WTC11 (cell line): ENCODE measurements at regions not wholly inside any gene's neighbourhood (a gene's known extent, or its start where the extent isn't known, plus 50 kb on each side); places are given as distances from the start of the nearest gene placed in this dataset.

Experiments used
- ATAC-seq: fragments of 200-7000 bp; cut with Tn5 transposase; 2 replicates; pipeline ENCODE4 v1.10.0; 2021; ENCODE audit warnings: mild to moderate bottlenecking, moderate library complexity
- CTCF ChIA-PET: fragments of 300-600 bp; sonication (Branson Sonifier 250); formaldehyde crosslinking; loops from one replicate; lab custom pipeline; 2021; ENCODE audit warnings: antibody characterized with exemption; lab: Charles Lee
- POLR2A ChIA-PET: fragments of 350-600 bp; sonication (Branson Sonifier 250); formaldehyde crosslinking; loops from one replicate; lab custom pipeline; 2021; ENCODE audit warnings: antibody characterized with exemption; lab: Charles Lee
- DNase-seq: peaks from one replicate; pipeline ENCODE4 v3.0.0; 2021; ENCODE audit warnings: low spot score
- H3K27ac Mint-ChIP-seq: 2 replicates; pipeline ENCODE4 v1.8.0; 2021; ENCODE audit warnings: mixed read lengths
- H3K27me3 Mint-ChIP-seq: 2 replicates; pipeline ENCODE4 v1.8.0; 2021; ENCODE audit warnings: low read depth, mild to moderate bottlenecking, moderate library complexity, mixed read lengths
- H3K36me3 Mint-ChIP-seq: 2 replicates; pipeline ENCODE4 v1.8.0; 2021; ENCODE audit warnings: mixed read lengths
- H3K4me1 Mint-ChIP-seq: 2 replicates; pipeline ENCODE4 v1.8.0; 2022; ENCODE audit warnings: mixed read lengths
- H3K4me3 Mint-ChIP-seq: 2 replicates; pipeline ENCODE4 v1.8.0; 2021; ENCODE audit warnings: mild to moderate bottlenecking, moderate library complexity, mixed read lengths
- H3K9me3 Mint-ChIP-seq: 2 replicates; pipeline ENCODE4 v1.8.0; 2021; ENCODE audit warnings: mixed read lengths
- CDX4 ChIP-seq: fragments of 250-450 bp; sonication (Bioruptor Pico); IDR thresholded peaks from 2 replicates; pipeline ENCODE4 v1.9.0; 2021; ENCODE audit warnings: moderate library complexity, mild to moderate bottlenecking, inconsistent platforms, borderline replicate concordance
- CREB1 ChIP-seq: sonication (generic); formaldehyde crosslinking; IDR thresholded peaks from 2 replicates; pipeline ENCODE4 v1.8.0; 2023; ENCODE audit warnings: mild to moderate bottlenecking, missing genetic modification reagents
- E2F1 ChIP-seq: sonication (generic); formaldehyde crosslinking; IDR thresholded peaks from 2 replicates; pipeline ENCODE4 v1.8.0; 2022; ENCODE audit warnings: mild to moderate bottlenecking, missing genetic modification reagents
- FOXJ3 ChIP-seq: sonication (generic); formaldehyde crosslinking; IDR thresholded peaks from 2 replicates; pipeline ENCODE4 v1.9.0; 2021; ENCODE audit warnings: missing genetic modification reagents, mild to moderate bottlenecking, borderline replicate concordance
- FOXP1 ChIP-seq: sonication (generic); formaldehyde crosslinking; IDR thresholded peaks from 2 replicates; pipeline ENCODE4 v1.8.0; 2022; ENCODE audit warnings: missing genetic modification reagents, mild to moderate bottlenecking, moderate library complexity, borderline replicate concordance
- GTF2I ChIP-seq: fragments of 250-450 bp; sonication (Bioruptor Pico); conservative IDR thresholded peaks from 2 replicates; pipeline ENCODE4 v1.4.0; 2021; ENCODE audit warnings: mild to moderate bottlenecking
- HMGA2 ChIP-seq: fragments of 250-450 bp; sonication (Bioruptor Pico); IDR thresholded peaks from 2 replicates; pipeline ENCODE4 v1.4.0; 2021; ENCODE audit warnings: mild to moderate bottlenecking, moderate library complexity
- IRF2 ChIP-seq: sonication (generic); formaldehyde crosslinking; IDR thresholded peaks from 2 replicates; pipeline ENCODE4 v1.8.0; 2022; ENCODE audit warnings: low read depth, missing genetic modification reagents, borderline replicate concordance
- MXD4 ChIP-seq: fragments of 250-450 bp; sonication (Bioruptor Pico); IDR thresholded peaks from 2 replicates; pipeline ENCODE4 v1.8.0; 2021; ENCODE audit warnings: mild to moderate bottlenecking, moderate library complexity, borderline replicate concordance
- PRRX2 ChIP-seq: fragments of 250-450 bp; sonication (Bioruptor Pico); IDR thresholded peaks from 2 replicates; pipeline ENCODE4 v1.8.0; 2021; ENCODE audit warnings: mild to moderate bottlenecking
- SMAD3 ChIP-seq: sonication (generic); formaldehyde crosslinking; IDR thresholded peaks from 2 replicates; pipeline ENCODE4 v1.8.0; 2022; ENCODE audit warnings: missing genetic modification reagents, mild to moderate bottlenecking, borderline replicate concordance
- SMAD4 ChIP-seq: sonication (generic); formaldehyde crosslinking; IDR thresholded peaks from 2 replicates; pipeline ENCODE4 v1.8.0; 2022; ENCODE audit warnings: mild to moderate bottlenecking, missing genetic modification reagents
- ZBTB21 ChIP-seq: sonication (generic); formaldehyde crosslinking; IDR thresholded peaks from 2 replicates; pipeline ENCODE4 v1.8.1; 2023; ENCODE audit warnings: mild to moderate bottlenecking, missing genetic modification reagents, borderline replicate concordance
- ZMAT4 ChIP-seq: fragments of 250-450 bp; sonication (Bioruptor Pico); IDR thresholded peaks from 2 replicates; pipeline ENCODE4 v1.9.0; 2021; ENCODE audit warnings: mild to moderate bottlenecking
- ZNF138 ChIP-seq: sonication (generic); formaldehyde crosslinking; conservative IDR thresholded peaks from 2 replicates; pipeline ENCODE4 v1.8.1; 2022; ENCODE audit warnings: mild to moderate bottlenecking, moderate library complexity, missing genetic modification reagents
- ZNF396 ChIP-seq: fragments of 250-450 bp; sonication (Bioruptor Pico); IDR thresholded peaks from 2 replicates; pipeline ENCODE4 v1.8.0; 2021; ENCODE audit warnings: mild to moderate bottlenecking, moderate library complexity, borderline replicate concordance
- ZSCAN18 ChIP-seq: fragments of 250-450 bp; sonication (Bioruptor Pico); IDR thresholded peaks from 2 replicates; pipeline ENCODE4 v2.1.2; 2022; ENCODE audit warnings: mild to moderate bottlenecking, moderate library complexity
- TF ChIP-seq, protein P1 (sequence below): sonication (generic); formaldehyde crosslinking; IDR thresholded peaks from 2 replicates; pipeline ENCODE4 v1.8.1; 2022; ENCODE audit warnings: low read depth, missing genetic modification reagents, borderline replicate concordance
- TF ChIP-seq, protein P2 (sequence below): sonication (generic); formaldehyde crosslinking; IDR thresholded peaks from 2 replicates; pipeline ENCODE4 v1.8.1; 2023; ENCODE audit warnings: mild to moderate bottlenecking, missing genetic modification reagents
- TF ChIP-seq, protein P3 (sequence below): sonication (generic); formaldehyde crosslinking; conservative IDR thresholded peaks from 2 replicates; pipeline ENCODE4 v1.8.1; 2023; ENCODE audit warnings: mild to moderate bottlenecking, low read depth, missing genetic modification reagents, moderate library complexity

GRCh38 chr6:164230259-164230658 lies 815.7 kb downstream of the QKI start:
- TF ChIP-seq CDX4 (CRISPR knock-in tag) (no peak), ZNF138 (CRISPR knock-in tag) (no peak), PRRX2 (CRISPR knock-in tag) (no peak), MXD4 (CRISPR knock-in tag) (no peak), E2F1 (CRISPR knock-in tag) (no peak), ZNF396 (CRISPR knock-in tag) (no peak), GTF2I (CRISPR knock-in tag) (no peak), SMAD4 (CRISPR knock-in tag) (no peak), FOXP1 (no peak), ZSCAN18 (no peak), SMAD3 (CRISPR knock-in tag) (no peak), HMGA2 (CRISPR knock-in tag) (no peak), FOXJ3 (CRISPR knock-in tag) (no peak), IRF2 (CRISPR knock-in tag) (no peak), ZMAT4 (CRISPR knock-in tag) (no peak), ZBTB21 (CRISPR knock-in tag) (no peak), CREB1 (CRISPR knock-in tag) (no peak)
- TF ChIP-seq, protein P1, sequence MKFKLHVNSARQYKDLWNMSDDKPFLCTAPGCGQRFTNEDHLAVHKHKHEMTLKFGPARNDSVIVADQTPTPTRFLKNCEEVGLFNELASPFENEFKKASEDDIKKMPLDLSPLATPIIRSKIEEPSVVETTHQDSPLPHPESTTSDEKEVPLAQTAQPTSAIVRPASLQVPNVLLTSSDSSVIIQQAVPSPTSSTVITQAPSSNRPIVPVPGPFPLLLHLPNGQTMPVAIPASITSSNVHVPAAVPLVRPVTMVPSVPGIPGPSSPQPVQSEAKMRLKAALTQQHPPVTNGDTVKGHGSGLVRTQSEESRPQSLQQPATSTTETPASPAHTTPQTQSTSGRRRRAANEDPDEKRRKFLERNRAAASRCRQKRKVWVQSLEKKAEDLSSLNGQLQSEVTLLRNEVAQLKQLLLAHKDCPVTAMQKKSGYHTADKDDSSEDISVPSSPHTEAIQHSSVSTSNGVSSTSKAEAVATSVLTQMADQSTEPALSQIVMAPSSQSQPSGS (CRISPR knock-in tag): no peak
- TF ChIP-seq, protein P2, sequence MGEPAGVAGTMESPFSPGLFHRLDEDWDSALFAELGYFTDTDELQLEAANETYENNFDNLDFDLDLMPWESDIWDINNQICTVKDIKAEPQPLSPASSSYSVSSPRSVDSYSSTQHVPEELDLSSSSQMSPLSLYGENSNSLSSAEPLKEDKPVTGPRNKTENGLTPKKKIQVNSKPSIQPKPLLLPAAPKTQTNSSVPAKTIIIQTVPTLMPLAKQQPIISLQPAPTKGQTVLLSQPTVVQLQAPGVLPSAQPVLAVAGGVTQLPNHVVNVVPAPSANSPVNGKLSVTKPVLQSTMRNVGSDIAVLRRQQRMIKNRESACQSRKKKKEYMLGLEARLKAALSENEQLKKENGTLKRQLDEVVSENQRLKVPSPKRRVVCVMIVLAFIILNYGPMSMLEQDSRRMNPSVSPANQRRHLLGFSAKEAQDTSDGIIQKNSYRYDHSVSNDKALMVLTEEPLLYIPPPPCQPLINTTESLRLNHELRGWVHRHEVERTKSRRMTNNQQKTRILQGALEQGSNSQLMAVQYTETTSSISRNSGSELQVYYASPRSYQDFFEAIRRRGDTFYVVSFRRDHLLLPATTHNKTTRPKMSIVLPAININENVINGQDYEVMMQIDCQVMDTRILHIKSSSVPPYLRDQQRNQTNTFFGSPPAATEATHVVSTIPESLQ (CRISPR knock-in tag): no peak
- TF ChIP-seq, protein P3, sequence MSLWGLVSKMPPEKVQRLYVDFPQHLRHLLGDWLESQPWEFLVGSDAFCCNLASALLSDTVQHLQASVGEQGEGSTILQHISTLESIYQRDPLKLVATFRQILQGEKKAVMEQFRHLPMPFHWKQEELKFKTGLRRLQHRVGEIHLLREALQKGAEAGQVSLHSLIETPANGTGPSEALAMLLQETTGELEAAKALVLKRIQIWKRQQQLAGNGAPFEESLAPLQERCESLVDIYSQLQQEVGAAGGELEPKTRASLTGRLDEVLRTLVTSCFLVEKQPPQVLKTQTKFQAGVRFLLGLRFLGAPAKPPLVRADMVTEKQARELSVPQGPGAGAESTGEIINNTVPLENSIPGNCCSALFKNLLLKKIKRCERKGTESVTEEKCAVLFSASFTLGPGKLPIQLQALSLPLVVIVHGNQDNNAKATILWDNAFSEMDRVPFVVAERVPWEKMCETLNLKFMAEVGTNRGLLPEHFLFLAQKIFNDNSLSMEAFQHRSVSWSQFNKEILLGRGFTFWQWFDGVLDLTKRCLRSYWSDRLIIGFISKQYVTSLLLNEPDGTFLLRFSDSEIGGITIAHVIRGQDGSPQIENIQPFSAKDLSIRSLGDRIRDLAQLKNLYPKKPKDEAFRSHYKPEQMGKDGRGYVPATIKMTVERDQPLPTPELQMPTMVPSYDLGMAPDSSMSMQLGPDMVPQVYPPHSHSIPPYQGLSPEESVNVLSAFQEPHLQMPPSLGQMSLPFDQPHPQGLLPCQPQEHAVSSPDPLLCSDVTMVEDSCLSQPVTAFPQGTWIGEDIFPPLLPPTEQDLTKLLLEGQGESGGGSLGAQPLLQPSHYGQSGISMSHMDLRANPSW (CRISPR knock-in tag): no peak
- Mint-ChIP-seq H3K27ac (no peak overlapping the region), H3K27me3 (no peaks in the 10 kb centered on the region), H3K36me3 (peaks cover 7% of the 10 kb centered on the region), H3K4me1 (peaks cover 24% of the 10 kb centered on the region), H3K4me3 (no peak overlapping the region), H3K9me3 (peaks cover 26% of the 10 kb centered on the region)
- DNase-seq (no peak), ATAC-seq (no peak)
- ChIA-PET POLR2A (no interaction called here), CTCF (no interaction called here)
